SU-DHL-6 (cell line): ENCODE measurements at regions not wholly inside any gene's neighbourhood (a gene's known extent, or its start where the extent isn't known, plus 50 kb on each side); places are given as distances from the start of the nearest gene placed in this dataset.

Experiments used
- H2AFZ ChIP-seq: fragments of 200-600 bp; sonication (generic); 2 replicates; pipeline ENCODE4 v1.6.1; 2014; ENCODE audit warnings: low read depth, mild to moderate bottlenecking, moderate library complexity, mixed read lengths, antibody characterized with exemption, low read length; ENCODE audit not compliant: severe bottlenecking
- H3F3A ChIP-seq: fragments of 200-600 bp; shearing (Covaris generic); 2 replicates; pipeline ENCODE4 v1.6.0; 2016; ENCODE audit warnings: antibody characterized with exemption, mild to moderate bottlenecking; ENCODE audit not compliant: insufficient read depth
- H3K27ac ChIP-seq: fragments of 200-600 bp; sonication (generic); 2 replicates; pipeline ENCODE4 v1.5.1; 2016; ENCODE audit warnings: low read depth, mild to moderate bottlenecking, low read length, moderate library complexity, mixed read lengths
- H3K27me3 ChIP-seq: fragments of 200-600 bp; sonication (generic), shearing (Covaris generic); 2 replicates; pipeline ENCODE4 v1.6.0; 2014; ENCODE audit warnings: mild to moderate bottlenecking, low read length
- H3K36me3 ChIP-seq: fragments of 200-600 bp; sonication (generic); 2 replicates; pipeline ENCODE4 v1.6.1; 2014; ENCODE audit warnings: mild to moderate bottlenecking, low read length, mixed read lengths
- H3K4me2 ChIP-seq: fragments of 300-600, 200-600 bp; shearing (Covaris generic), sonication (generic); 2 replicates; pipeline ENCODE4 v1.6.0; 2014; ENCODE audit warnings: low read length, low read depth, mild to moderate bottlenecking; ENCODE audit not compliant: poor library complexity, severe bottlenecking
- H3K4me3 ChIP-seq: fragments of 200-600 bp; sonication (generic); 2 replicates; pipeline ENCODE4 v1.5.1; 2014; ENCODE audit warnings: antibody characterized with exemption, low read length, mild to moderate bottlenecking, mixed read lengths; ENCODE audit not compliant: insufficient read depth, poor library complexity, severe bottlenecking
- H3K79me2 ChIP-seq: fragments of 200-600 bp; sonication (generic); 2 replicates; pipeline ENCODE4 v1.6.1; 2014; ENCODE audit warnings: mild to moderate bottlenecking, low read length, moderate library complexity; ENCODE audit not compliant: insufficient read depth
- H3K9ac ChIP-seq: fragments of 200-600 bp; sonication (generic); 2 replicates; pipeline ENCODE4 v1.7.0; 2014; ENCODE audit warnings: mild to moderate bottlenecking, low read length
- H3K9me2 ChIP-seq: fragments of 200-600 bp; sonication (generic); replicated peaks from 2 replicates; pipeline ENCODE4 v1.6.1; 2014; ENCODE audit warnings: low read length; ENCODE audit not compliant: insufficient read depth
- H3K9me3 ChIP-seq: fragments of 200-600 bp; sonication (generic); 2 replicates; pipeline ENCODE4 v1.6.1; 2014; ENCODE audit warnings: low read length, mixed read lengths; ENCODE audit not compliant: insufficient read depth
- H4K20me1 ChIP-seq: fragments of 200-600 bp; sonication (generic); 2 replicates; pipeline ENCODE4 v1.6.1; 2014; ENCODE audit warnings: low read depth, mild to moderate bottlenecking, antibody characterized with exemption, low read length, moderate library complexity, mixed read lengths
- EZH2phosphoT487 ChIP-seq: fragments of 200-600 bp; sonication (generic), shearing (Covaris generic); conservative IDR thresholded peaks from 2 replicates; pipeline ENCODE4 v1.6.1; 2018; ENCODE audit warnings: mild to moderate bottlenecking, antibody characterized with exemption, low read length, moderate library complexity, mixed read lengths
- TF ChIP-seq, protein P1 (sequence below): fragments of 200-600 bp; sonication (generic); IDR thresholded peaks from one replicate; pipeline ENCODE4 v1.5.1; 2017; ENCODE audit warnings: antibody characterized with exemption, mild to moderate bottlenecking, low read length, moderate library complexity; ENCODE audit not compliant: insufficient read depth, poor library complexity, severe bottlenecking

DNA sequence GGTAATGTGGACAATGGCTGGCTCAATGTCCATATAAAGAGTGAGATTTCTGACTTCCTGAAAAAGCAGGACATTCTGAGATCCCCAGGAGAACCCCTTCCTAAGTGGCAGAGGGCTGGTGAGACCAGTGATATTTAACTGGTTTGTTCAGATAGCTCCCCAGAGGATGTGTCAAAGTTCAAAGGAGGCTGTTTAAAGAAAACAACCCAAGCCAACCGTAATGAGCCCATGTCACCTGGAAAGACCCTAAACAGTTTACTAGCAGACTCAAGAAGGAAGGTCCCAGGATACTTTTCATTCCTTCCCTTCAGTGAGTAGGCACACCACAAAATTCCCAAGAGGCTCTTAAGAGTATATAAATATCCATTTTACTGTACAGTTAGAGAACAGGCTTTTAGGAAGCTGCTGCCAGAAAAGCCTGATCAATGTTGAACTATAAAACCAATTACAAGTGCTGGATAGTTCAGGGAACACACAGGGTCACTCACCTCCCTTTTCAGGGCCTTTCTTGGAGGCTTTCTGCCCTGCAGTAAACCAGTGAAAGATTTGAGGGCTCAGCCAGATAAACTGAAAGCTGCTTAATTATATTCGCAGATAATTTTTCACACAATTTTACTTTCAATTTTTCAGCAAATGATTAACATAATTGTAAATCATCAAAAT, 293.5 kb downstream of the ASXL3 start:
- Histone ChIP-seq H3K9me3 (no peaks in the 10 kb centered on the region), H3K27me3 (no peaks in the 10 kb centered on the region), H3K4me2 (no peak overlapping the region), H3K79me2 (no peaks in the 10 kb centered on the region), H3K36me3 (no peaks in the 10 kb centered on the region), H2AFZ (no peak overlapping the region), H3K9me2 (no peaks in the 10 kb centered on the region), H3K4me3 (no peak overlapping the region), H4K20me1 (no peaks in the 10 kb centered on the region), H3F3A (no peaks in the 10 kb centered on the region), H3K9ac (no peak overlapping the region), H3K27ac (no peak overlapping the region)
- TF ChIP-seq EZH2phosphoT487, result no peak
- TF ChIP-seq, protein P1, sequence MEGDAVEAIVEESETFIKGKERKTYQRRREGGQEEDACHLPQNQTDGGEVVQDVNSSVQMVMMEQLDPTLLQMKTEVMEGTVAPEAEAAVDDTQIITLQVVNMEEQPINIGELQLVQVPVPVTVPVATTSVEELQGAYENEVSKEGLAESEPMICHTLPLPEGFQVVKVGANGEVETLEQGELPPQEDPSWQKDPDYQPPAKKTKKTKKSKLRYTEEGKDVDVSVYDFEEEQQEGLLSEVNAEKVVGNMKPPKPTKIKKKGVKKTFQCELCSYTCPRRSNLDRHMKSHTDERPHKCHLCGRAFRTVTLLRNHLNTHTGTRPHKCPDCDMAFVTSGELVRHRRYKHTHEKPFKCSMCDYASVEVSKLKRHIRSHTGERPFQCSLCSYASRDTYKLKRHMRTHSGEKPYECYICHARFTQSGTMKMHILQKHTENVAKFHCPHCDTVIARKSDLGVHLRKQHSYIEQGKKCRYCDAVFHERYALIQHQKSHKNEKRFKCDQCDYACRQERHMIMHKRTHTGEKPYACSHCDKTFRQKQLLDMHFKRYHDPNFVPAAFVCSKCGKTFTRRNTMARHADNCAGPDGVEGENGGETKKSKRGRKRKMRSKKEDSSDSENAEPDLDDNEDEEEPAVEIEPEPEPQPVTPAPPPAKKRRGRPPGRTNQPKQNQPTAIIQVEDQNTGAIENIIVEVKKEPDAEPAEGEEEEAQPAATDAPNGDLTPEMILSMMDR, result no peak

DNA sequence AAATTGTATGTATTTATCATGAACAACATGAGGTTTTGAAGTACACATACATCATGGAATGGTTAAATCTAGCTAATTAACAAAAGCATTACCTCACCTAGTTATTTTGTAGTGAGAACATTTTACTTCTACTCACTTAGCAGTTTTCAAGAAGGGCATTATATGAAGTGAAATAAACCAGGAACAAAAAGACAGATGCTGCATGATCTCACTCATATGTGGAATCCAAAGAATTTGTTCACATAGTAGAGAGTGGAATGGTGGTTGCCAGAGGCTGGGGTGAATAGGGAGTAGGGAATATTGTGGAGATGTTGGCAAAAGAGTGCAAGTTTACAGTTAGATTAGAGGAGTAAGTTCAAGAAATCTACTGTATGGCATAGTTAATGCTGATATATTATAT, 292.0 kb downstream of the ASXL3 start:
- no peaks in the 10 kb centered on the region for H3K9me3 ChIP-seq
- H3K9me2 ChIP-seq, result no peaks in the 10 kb centered on the region
- H3F3A ChIP-seq, result no peaks in the 10 kb centered on the region
- no peak overlapping the region for H3K27ac ChIP-seq
- no peak for TF ChIP-seq EZH2phosphoT487
- TF ChIP-seq, protein P1, result no peak
- no peaks in the 10 kb centered on the region for H4K20me1 ChIP-seq
- H2AFZ ChIP-seq, result no peak overlapping the region
- no peak overlapping the region for H3K4me3 ChIP-seq
- H3K9ac ChIP-seq, result no peak overlapping the region
- H3K36me3 ChIP-seq, result no peaks in the 10 kb centered on the region
- H3K4me2 ChIP-seq, result no peak overlapping the region
- H3K27me3 ChIP-seq, result no peaks in the 10 kb centered on the region
- no peaks in the 10 kb centered on the region for H3K79me2 ChIP-seq

DNA sequence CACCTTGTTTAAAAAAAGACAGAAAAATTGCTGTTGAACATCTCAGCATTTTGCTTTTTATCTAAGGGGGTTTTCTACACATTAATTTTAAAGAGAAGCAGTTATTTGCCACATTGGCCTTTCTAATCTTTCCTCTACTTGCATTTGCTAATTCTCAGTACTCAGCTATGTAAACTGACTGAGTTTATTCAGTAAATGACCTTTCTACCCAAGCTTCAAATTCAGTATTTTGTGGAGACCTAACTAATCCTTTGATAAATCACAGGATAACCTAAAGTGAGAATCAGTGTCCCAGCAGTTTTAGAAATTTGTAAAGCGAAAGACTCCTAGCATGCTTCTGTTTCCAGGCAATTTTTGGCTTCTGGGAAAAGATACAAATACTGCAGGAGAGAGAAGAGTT, 288.4 kb downstream of the ASXL3 start:
- H3K9me2 ChIP-seq, result no peaks in the 10 kb centered on the region
- H3K4me2 ChIP-seq, result no peak overlapping the region
- no peaks in the 10 kb centered on the region for H3K79me2 ChIP-seq
- no peak overlapping the region for H3K27ac ChIP-seq
- no peak for TF ChIP-seq EZH2phosphoT487
- TF ChIP-seq, protein P1, result no peak
- no peaks in the 10 kb centered on the region for H4K20me1 ChIP-seq
- no peak overlapping the region for H3K4me3 ChIP-seq
- H3K36me3 ChIP-seq, result no peaks in the 10 kb centered on the region
- H3K9me3 ChIP-seq, result peaks cover 15% of the 10 kb centered on the region
- H3F3A ChIP-seq, result no peaks in the 10 kb centered on the region
- no peak overlapping the region for H3K9ac ChIP-seq
- H2AFZ ChIP-seq, result no peak overlapping the region
- no peaks in the 10 kb centered on the region for H3K27me3 ChIP-seq
